HAP-1 (cell line): ENCODE measurements at regions not wholly inside any gene's neighbourhood (a gene's known extent, or its start where the extent isn't known, plus 50 kb on each side); places are given as distances from the start of the nearest gene placed in this dataset.

Experiments used
- DNase-seq, 2 experiments: peaks; one replicate each; pipeline ENCODE4 v3.0.0-alpha.2; 2016 to 2020; ENCODE audit warnings: low spot score in 2 of 2
- H3K27me3 ChIP-seq: fragments of 250-450 bp; sonication (Bioruptor Pico); 2 replicates; pipeline ENCODE4 v1.5.1; 2020; ENCODE audit warnings: low read depth, mild to moderate bottlenecking, moderate library complexity
- H3K36me3 ChIP-seq: fragments of 250-450 bp; sonication (Bioruptor Pico); replicated peaks from 2 replicates; pipeline ENCODE4 v1.5.1; 2020; ENCODE audit warnings: mild to moderate bottlenecking
- H3K4me1 ChIP-seq: fragments of 250-450 bp; sonication (Bioruptor Pico); 2 replicates; pipeline ENCODE4 v1.5.1; 2020; ENCODE audit warnings: mild to moderate bottlenecking
- H3K4me3 ChIP-seq: fragments of 250-450 bp; sonication (Bioruptor Pico); 2 replicates; pipeline ENCODE4 v1.5.1; 2020; ENCODE audit warnings: mild to moderate bottlenecking, moderate library complexity
- H3K9me3 ChIP-seq: fragments of 250-450 bp; sonication (Bioruptor Pico); 2 replicates; pipeline ENCODE4 v1.5.1; 2020; ENCODE audit warnings: mild to moderate bottlenecking, moderate library complexity
- in situ Hi-C: fragments of 300-500 bp; cut with MboI; formaldehyde crosslinking; loops from 3 replicates; pipeline ENCODE4 v1.14.3; 2020; ENCODE audit warnings: low sequenced_read_pairs, inconsistent platforms, mixed read lengths

- Histone ChIP-seq H3K9me3 (no peaks in the 10 kb centered on the region), H3K4me3 (no peak overlapping the region), H3K36me3 (no peaks in the 10 kb centered on the region), H3K4me1 (no peaks in the 10 kb centered on the region), H3K27me3 (no peaks in the 10 kb centered on the region)
- no peak for DNase-seq
- in situ Hi-C loops = no loop called here
Observed at GRCh38 chr2:147756069-147756468, 88.8 kb upstream of the ACVR2A start.

DNA sequence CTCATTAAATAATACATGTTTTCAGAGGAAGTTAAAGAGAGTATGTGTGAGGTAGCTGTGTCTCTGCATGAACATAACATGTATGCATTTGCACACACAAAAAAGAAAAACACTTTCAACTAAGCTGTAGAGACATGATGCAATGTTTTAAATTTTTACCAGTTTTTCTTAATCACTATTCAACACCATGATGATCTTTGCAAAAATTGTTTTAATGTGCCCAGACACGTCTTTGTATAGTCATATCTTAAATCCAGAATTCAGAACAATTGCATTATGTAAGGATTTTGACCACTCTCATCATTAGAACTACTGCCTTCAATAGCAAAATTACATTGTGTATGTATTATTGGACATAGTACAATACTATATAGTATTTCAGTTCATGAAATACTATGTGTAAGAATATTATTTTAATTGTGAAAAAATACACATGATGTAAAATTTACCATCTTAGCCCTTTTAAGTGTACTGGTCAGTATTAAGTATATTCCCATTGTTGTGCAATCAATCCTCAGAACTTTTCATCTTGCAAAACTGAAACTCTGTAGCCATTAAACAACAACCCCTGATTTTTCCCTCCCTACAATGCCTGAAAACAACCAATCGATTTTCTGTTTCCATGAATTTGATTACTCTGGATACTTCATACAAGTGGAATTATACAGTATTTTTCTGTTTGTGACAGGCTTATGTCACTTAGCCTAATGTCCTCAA lies 104.5 kb upstream of the ACVR2A start:
- H3K36me3 ChIP-seq = no peaks in the 10 kb centered on the region
- in situ Hi-C loops = no loop called here

GRCh38 chr2:147739508-147739907 lies 105.3 kb upstream of the ACVR2A start:
- in situ Hi-C loops = no loop called here

More for the DNA sequence above, 104.5 kb upstream of the ACVR2A start:
- H3K27me3 ChIP-seq = no peaks in the 10 kb centered on the region
- no peaks in the 10 kb centered on the region for H3K9me3 ChIP-seq
- H3K4me1 ChIP-seq = no peaks in the 10 kb centered on the region
- no peak for DNase-seq
- no peak overlapping the region for H3K4me3 ChIP-seq

DNA sequence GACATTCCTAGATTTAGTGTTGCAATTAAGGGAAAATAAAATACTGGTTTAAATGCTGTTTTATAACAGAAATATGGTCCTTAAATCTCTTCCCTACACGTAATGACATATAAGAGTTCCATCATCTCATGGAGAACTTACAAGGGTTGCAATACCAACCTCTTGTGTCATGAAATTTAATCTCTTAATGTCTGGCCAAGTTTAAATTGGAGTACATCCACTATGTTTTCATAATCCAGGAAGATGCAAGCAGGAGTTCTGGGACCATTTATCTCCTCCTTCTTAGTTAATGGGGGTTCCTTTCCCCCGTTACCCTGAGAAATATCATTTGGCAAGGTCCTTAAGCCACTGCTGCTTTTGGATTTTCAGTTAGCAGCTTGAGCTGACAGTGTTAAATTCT lies 126.0 kb upstream of the ACVR2A start:
- H3K4me3 ChIP-seq = no peak overlapping the region
- DNase-seq = no peak
- in situ Hi-C loops = no loop called here
- H3K27me3 ChIP-seq = no peaks in the 10 kb centered on the region
- no peaks in the 10 kb centered on the region for H3K36me3 ChIP-seq
- no peaks in the 10 kb centered on the region for H3K9me3 ChIP-seq
- no peaks in the 10 kb centered on the region for H3K4me1 ChIP-seq

More at GRCh38 chr2:147739508-147739907, 105.3 kb upstream of the ACVR2A start:
- no peaks in the 10 kb centered on the region for H3K9me3 ChIP-seq
- no peak overlapping the region for H3K4me3 ChIP-seq
- DNase-seq = no peak
- no peaks in the 10 kb centered on the region for H3K36me3 ChIP-seq
- H3K4me1 ChIP-seq = no peaks in the 10 kb centered on the region
- no peaks in the 10 kb centered on the region for H3K27me3 ChIP-seq

DNA sequence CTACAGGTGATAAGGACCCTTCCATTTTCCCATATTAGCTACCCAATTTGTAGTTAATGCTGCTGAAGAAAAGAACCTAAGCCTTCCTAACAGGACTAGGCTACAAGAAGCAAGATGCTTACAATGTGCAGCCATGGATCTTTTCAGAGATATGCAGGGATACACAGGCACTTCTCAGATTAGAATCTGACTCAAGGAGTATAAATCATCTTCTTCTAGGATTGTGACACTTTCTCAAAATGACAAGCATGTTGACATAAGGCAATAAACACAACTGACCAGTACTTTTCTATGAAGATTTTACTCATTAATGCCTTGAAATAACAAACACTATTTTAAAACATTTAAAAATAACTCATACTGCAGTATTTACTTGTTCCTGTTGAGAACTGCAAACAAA lies 127.9 kb upstream of the ACVR2A start:
- no peaks in the 10 kb centered on the region for H3K4me1 ChIP-seq
- H3K36me3 ChIP-seq = no peaks in the 10 kb centered on the region
- no peak for DNase-seq
- no peak overlapping the region for H3K4me3 ChIP-seq
- H3K9me3 ChIP-seq = 0 out of 2 replicates have a peak, but pooled peaks cover 2% of the 10 kb centered on the region
- H3K27me3 ChIP-seq = no peaks in the 10 kb centered on the region
- in situ Hi-C loops = no loop called here

- Histone ChIP-seq H3K9me3 (0 out of 2 replicates have a peak, but pooled peaks cover 2% of the 10 kb centered on the region), H3K27me3 (no peaks in the 10 kb centered on the region), H3K4me3 (no peak overlapping the region), H3K4me1 (no peaks in the 10 kb centered on the region), H3K36me3 (no peaks in the 10 kb centered on the region)
- DNase-seq = no peak
- in situ Hi-C loops = no loop called here
Observed at GRCh38 chr2:147715807-147716206, 129.0 kb upstream of the ACVR2A start.

DNA sequence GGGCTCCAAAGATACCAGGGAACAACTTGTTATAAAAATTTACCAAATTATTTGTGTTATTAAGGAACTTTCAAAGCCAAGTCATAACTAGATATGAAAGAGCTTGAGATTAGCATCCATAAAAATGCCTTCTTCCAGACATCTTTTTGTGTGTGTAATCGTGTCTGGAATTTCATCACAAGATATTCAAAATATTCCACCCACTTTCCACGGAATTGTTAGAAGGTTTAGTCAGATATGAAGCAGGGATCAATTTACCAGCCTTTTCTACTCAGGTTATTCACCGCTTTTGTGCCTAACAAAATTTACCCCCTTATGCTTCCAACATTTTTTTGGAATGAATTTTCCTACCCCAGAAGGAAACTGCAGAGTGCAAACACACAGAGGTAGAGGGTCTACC lies 130.2 kb upstream of the ACVR2A start:
- in situ Hi-C loops = no loop called here
- H3K9me3 ChIP-seq = peaks cover 2% of the 10 kb centered on the region; the same call in 1 of the 2 replicates
- H3K27me3 ChIP-seq = no peaks in the 10 kb centered on the region
- no peaks in the 10 kb centered on the region for H3K4me1 ChIP-seq
- DNase-seq = no peak
- no peak overlapping the region for H3K4me3 ChIP-seq
- no peaks in the 10 kb centered on the region for H3K36me3 ChIP-seq

DNA sequence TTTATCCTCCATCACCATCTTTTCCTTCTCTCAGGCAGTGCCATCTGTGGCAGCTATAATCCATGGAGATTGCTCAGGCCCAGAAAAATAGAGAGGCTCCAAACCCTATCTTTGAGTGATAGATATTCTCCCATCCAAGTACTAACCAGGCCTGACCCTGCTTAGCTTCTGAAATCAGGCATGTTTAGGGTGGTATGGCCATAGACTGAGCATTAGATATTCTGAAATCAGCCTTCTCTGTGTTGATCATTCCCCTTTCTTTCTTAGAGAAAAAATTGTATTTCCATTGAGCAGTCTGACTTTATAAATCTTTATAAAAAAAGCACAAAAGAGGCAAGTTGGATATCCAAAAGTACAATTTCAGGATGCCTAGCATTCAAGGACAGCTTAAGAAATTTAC lies 131.5 kb upstream of the ACVR2A start:
- Histone ChIP-seq H3K4me1 (no peaks in the 10 kb centered on the region), H3K4me3 (no peak overlapping the region), H3K36me3 (no peaks in the 10 kb centered on the region), H3K27me3 (no peaks in the 10 kb centered on the region), H3K9me3 (peaks cover 2% of the 10 kb centered on the region; the same call in 1 of the 2 replicates)
- in situ Hi-C loops = no loop called here
- DNase-seq = no peak

DNA sequence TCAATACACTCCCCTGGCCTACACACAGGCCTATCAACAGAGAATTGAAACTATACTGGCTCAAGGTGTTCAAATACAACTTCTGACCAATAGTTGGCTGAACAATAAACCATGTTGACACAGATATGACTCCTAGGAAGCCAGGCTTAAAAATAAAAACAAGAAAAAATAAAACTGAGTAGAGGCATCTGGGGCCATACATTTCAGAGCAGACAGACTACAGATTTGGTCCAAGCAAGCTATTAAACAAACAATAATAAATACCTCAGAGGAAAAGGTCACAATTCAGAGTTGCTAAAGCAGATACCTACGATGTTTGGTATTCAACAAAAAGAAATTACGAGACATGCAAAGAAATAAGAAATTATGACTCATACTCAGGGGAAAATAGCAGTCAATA lies 132.8 kb upstream of the ACVR2A start:
- no peak for DNase-seq
- H3K4me1 ChIP-seq = no peaks in the 10 kb centered on the region
- H3K27me3 ChIP-seq = no peaks in the 10 kb centered on the region
- H3K4me3 ChIP-seq = no peak overlapping the region
- H3K9me3 ChIP-seq = peaks cover 2% of the 10 kb centered on the region; the same call in 1 of the 2 replicates
- no peaks in the 10 kb centered on the region for H3K36me3 ChIP-seq
- in situ Hi-C loops = no loop called here

DNA sequence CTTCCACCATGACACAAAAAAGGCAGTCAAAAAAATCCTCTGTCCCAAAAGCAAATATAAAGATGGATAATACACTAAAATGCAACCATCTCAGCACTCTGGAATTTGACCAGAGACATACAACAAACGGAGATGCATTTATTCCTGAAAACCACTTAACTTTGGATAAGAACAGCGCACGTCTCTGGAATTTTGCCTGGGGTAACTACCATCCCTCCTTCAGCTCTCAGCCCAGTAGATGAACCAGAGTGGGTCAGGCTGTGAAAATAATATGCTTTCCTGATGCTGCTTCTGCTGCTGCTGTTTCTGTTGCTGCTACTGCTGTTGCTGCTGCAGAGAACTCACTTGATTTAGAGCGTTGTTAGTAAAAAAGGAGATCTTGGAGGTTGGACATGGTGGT lies 133.8 kb upstream of the ACVR2A start:
- Histone ChIP-seq H3K4me3 (no peak overlapping the region), H3K27me3 (no peaks in the 10 kb centered on the region), H3K9me3 (peaks cover 2% of the 10 kb centered on the region; the same call in 1 of the 2 replicates), H3K4me1 (no peaks in the 10 kb centered on the region), H3K36me3 (no peaks in the 10 kb centered on the region)
- no peak for DNase-seq
- in situ Hi-C loops = no loop called here

DNA sequence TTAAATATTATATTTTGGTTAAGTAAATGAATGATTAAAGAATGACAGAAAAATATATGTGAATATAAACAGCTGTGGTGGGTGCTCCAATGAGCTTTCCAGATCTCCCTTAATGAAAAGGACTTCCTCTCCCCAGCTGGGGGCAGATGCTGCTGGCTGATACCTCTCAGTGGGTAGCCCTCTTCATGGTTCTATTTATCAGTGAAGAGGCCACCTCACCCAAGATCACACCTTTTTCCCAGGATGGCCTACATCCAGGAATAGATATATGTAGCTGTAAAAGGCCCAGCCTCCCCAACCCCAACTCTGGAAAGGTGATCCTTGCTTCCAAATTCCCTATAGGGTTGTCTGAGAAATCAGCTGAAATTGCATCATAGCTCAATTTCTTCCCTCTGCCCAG lies 135.2 kb upstream of the ACVR2A start:
- Histone ChIP-seq H3K4me3 (no peak overlapping the region), H3K36me3 (no peaks in the 10 kb centered on the region), H3K4me1 (no peaks in the 10 kb centered on the region), H3K9me3 (peaks cover 2% of the 10 kb centered on the region; the same call in 1 of the 2 replicates), H3K27me3 (no peaks in the 10 kb centered on the region)
- in situ Hi-C loops = no loop called here
- DNase-seq = no peak

DNA sequence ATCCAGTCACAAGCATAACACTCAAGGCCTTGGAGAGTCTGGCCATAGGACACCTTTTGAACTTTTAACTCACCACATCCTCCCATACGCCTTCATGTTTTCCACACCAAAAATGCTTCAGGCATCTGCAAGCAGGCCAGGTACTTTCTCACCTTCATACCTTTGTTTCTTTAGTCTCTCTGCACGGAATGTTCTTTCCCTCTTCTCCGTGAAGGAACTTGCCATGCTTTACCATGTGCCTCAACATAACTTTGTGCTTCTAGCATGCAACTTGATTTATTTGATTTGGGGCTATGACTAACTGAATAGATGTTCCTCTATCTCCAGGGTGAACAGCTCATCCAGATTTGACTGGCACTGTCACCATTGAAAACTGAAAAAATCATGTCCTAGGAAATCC lies 141.7 kb upstream of the ACVR2A start:
- in situ Hi-C loops = no loop called here
- DNase-seq = no peak
- Histone ChIP-seq H3K9me3 (no peaks in the 10 kb centered on the region), H3K27me3 (no peaks in the 10 kb centered on the region), H3K4me3 (no peak overlapping the region), H3K36me3 (no peaks in the 10 kb centered on the region), H3K4me1 (no peaks in the 10 kb centered on the region; the same call in 1 of the 2 replicates)

DNA sequence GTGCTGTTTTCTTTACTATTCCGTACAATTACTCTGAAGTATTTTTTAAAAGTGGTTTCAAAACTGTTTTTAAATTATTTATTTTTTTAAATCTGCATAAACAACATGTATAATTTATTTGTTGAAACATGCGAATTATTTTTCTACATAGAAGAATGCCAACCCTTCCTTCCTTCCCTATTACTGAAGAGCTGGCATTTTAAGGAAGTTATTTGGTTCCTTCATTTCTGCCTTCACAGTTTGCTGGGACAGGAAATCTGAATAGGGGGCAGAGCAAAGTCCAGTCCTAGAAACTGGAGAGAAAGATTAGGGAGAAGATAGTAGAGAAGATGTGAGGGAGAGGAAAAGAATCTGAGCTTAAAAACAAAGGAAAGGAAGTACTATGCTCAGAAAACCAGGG lies 146.7 kb upstream of the ACVR2A start:
- no peaks in the 10 kb centered on the region for H3K27me3 ChIP-seq
- no peaks in the 10 kb centered on the region for H3K9me3 ChIP-seq
- no peak for DNase-seq
- in situ Hi-C loops = no loop called here
- H3K36me3 ChIP-seq = no peaks in the 10 kb centered on the region
- no peak overlapping the region for H3K4me3 ChIP-seq
- no peaks in the 10 kb centered on the region for H3K4me1 ChIP-seq

DNA sequence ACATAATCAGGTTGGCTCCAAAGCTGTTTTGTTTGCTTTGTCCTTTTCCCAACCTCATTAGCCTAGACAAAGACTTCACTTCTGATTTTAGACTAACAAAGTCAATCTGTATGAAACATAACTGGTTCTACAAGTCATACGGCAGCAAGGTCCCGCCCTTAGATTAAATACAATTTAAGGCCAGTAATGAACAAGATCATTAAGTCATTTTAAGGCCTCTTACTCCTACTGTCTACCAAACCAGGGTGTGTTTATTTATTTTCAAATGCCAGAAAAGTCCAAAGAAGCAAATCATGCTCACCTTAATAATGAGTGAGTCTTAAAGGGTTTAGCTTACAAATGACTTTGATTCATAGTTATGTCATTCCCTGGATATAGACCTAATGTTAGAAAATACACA lies 148.4 kb upstream of the ACVR2A start:
- Histone ChIP-seq H3K4me1 (no peaks in the 10 kb centered on the region), H3K9me3 (no peaks in the 10 kb centered on the region), H3K27me3 (no peaks in the 10 kb centered on the region), H3K4me3 (no peak overlapping the region), H3K36me3 (no peaks in the 10 kb centered on the region)
- in situ Hi-C loops = no loop called here
- no peak for DNase-seq
